Neutrophil (primary cell): ENCODE measurements at regions not wholly inside any gene's neighbourhood (a gene's known extent, or its start where the extent isn't known, plus 50 kb on each side); places are given as distances from the start of the nearest gene placed in this dataset.

ENCODE experiments used
- H3K27ac ChIP-seq: fragments of 200-600 bp; sonication (generic); 2 replicates; pipeline ENCODE4 v1.5.1; 2016; ENCODE audit warnings: mild to moderate bottlenecking, moderate library complexity
- H3K27me3 ChIP-seq: fragments of 200-600 bp; sonication (generic); 2 replicates; pipeline ENCODE4 v1.6.0; 2016; ENCODE audit warnings: mild to moderate bottlenecking
- H3K36me3 ChIP-seq: fragments of 200-600 bp; sonication (generic); 2 replicates; pipeline ENCODE4 v1.5.1; 2017
- H3K4me1 ChIP-seq, 2 experiments: fragments of 200-600 bp in 1 of 2; sonication (generic) in 1 of 2; 1 replicate in 1 of 2; 2 replicates in 1 of 2; pipeline versions ENCODE4 v1.5.1 to v1.6.1; 2013 to 2016; ENCODE audit warnings: low read depth in 1 of 2, low read length in 1 of 2, mild to moderate bottlenecking in 1 of 2, moderate library complexity in 1 of 2; ENCODE audit not compliant: control insufficient read depth in 1 of 2, insufficient read depth in 1 of 2
- H3K4me3 ChIP-seq, 2 experiments: fragments of 200-600 bp in 1 of 2; sonication (generic) in 1 of 2; 1 replicate in 1 of 2; 2 replicates in 1 of 2; pipeline ENCODE4 v1.5.1; 2013 to 2016; ENCODE audit warnings: low read depth in 1 of 2, low read length in 1 of 2, mild to moderate bottlenecking in 1 of 2, moderate library complexity in 1 of 2
- H3K9me3 ChIP-seq: fragments of 200-600 bp; sonication (generic); 2 replicates; pipeline ENCODE4 v1.5.1; 2016
- TF ChIP-seq, protein P1 (sequence below): fragments of 200-600 bp; sonication (generic); IDR thresholded peaks from 2 replicates; pipeline ENCODE4 v1.5.1; 2016; ENCODE audit warnings: antibody characterized with exemption

DNA sequence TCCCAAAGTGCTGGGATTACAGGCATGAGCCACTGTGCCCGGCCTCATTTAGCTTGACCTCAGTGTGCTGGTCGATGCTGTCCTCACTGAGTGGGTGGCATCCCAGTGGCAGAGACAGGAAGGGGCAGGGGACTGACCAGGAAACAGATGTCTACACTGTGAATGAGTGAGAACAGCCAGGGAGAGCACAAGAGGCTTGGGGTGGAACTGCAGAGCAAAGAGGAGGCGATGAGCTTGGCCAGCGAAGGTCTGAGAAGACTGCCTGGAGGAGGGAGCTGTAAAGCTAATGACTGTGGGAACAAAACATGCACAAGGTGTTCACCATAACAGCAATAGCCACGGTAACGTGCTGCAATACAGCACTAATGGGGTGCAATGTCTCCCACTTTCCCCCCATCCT is 57.2 kb upstream of the BEGAIN start:
- no peak overlapping the region for H3K4me3 ChIP-seq

DNA sequence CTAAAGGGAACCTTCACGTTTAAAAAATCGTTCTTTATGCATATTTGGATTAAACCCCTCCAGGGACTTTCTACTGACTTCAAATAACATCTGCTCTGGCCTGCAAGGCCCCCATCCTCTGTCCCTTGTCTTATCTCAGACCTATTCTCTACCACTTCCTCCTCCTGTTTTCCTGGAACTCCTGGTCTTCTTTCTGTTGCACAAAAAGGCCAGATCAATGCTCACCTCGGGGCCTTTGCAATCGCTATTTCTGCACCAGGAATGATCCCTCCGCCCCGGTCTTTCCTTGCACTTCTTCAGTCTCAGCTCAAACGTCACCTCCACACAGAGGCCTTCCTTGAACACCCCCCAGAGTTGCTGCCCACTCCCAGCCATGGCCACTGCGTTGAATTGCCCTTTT is 57.6 kb upstream of the BEGAIN start:
- H3K4me1 ChIP-seq, result peaks cover 11 to 12% of the 10 kb centered on the region in 2 experiments

More for the DNA sequence above, 57.2 kb upstream of the BEGAIN start:
- peaks cover 11 to 12% of the 10 kb centered on the region in 2 experiments for H3K4me1 ChIP-seq
- H3K36me3 ChIP-seq, result no peaks in the 10 kb centered on the region
- peaks cover 31% of the 10 kb centered on the region for H3K27me3 ChIP-seq
- H3K9me3 ChIP-seq, result no peaks in the 10 kb centered on the region
- no peak overlapping the region for H3K27ac ChIP-seq
- TF ChIP-seq, protein P1, sequence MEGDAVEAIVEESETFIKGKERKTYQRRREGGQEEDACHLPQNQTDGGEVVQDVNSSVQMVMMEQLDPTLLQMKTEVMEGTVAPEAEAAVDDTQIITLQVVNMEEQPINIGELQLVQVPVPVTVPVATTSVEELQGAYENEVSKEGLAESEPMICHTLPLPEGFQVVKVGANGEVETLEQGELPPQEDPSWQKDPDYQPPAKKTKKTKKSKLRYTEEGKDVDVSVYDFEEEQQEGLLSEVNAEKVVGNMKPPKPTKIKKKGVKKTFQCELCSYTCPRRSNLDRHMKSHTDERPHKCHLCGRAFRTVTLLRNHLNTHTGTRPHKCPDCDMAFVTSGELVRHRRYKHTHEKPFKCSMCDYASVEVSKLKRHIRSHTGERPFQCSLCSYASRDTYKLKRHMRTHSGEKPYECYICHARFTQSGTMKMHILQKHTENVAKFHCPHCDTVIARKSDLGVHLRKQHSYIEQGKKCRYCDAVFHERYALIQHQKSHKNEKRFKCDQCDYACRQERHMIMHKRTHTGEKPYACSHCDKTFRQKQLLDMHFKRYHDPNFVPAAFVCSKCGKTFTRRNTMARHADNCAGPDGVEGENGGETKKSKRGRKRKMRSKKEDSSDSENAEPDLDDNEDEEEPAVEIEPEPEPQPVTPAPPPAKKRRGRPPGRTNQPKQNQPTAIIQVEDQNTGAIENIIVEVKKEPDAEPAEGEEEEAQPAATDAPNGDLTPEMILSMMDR, result no peak

DNA sequence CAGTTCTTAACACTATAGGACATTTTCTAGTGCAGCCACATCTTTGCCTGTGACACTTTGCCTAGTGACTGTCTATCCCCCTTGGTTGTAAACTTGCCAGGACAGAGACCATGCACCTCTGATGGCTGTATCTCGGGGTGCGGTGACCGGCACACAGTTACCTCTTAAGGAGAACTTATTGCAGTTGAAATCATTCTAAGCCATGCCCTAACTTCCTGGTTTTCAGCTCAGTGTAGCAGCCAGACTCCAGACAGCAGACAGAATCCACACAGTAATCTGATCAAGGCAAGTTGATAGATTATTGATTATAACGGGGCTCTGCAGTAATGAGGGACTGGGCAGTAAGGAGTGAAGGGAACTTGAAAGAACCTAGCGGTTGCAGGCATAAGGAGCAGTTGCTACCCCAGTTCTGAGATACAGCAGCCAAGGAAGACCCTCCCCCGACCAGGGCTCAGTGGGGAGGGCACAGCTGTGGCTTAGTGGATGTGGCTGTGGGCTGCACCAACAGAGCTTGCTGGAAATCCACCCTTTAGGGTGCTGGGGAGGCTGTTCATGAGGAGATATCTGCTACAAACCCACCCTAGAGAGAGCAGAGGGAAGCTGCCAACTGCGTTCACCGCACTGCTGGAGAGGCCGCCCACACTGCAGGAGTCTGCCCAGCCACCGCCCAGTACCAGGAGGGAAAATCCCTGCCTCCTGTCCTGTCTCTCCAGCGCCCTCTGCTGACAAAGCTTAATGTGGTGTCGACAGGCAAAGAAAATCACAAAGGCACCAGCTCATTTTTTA is 58.2 kb upstream of the BEGAIN start:
- Histone ChIP-seq H3K27ac (no peak overlapping the region), H3K36me3 (no peaks in the 10 kb centered on the region), H3K9me3 (no peaks in the 10 kb centered on the region), H3K4me1 (peaks cover 11 to 12% of the 10 kb centered on the region in 2 experiments), H3K4me3 (no peak overlapping the region), H3K27me3 (peaks cover 21% of the 10 kb centered on the region)
- TF ChIP-seq, protein P1, result peak; percentile 59

More for the DNA sequence above, 57.6 kb upstream of the BEGAIN start:
- Histone ChIP-seq H3K4me3 (no peak overlapping the region), H3K36me3 (no peaks in the 10 kb centered on the region), H3K27me3 (peaks cover 27% of the 10 kb centered on the region), H3K27ac (no peak overlapping the region), H3K9me3 (no peaks in the 10 kb centered on the region)
- TF ChIP-seq, protein P1, result no peak

DNA sequence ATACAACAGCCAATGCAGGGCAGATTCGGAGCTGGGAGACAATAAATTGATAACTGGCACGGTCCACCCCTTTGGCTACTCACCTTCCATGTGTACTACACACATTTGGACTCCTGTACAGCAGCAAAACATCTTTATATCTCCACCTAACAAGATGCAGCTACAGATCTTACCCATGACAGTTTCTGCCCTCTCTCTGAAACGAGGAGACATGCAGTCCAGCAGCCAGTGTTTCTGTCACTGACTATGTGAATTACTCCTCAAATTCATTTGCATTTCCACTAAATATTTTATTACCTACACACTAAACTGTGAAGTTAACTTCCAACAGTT is 58.7 kb upstream of the BEGAIN start:
- TF ChIP-seq, protein P1, result no peak
- no peaks in the 10 kb centered on the region for H3K9me3 ChIP-seq
- H3K4me3 ChIP-seq, result no peak overlapping the region
- H3K4me1 ChIP-seq, result peaks cover 11 to 12% of the 10 kb centered on the region in 2 experiments
- H3K27ac ChIP-seq, result no peak overlapping the region
- no peaks in the 10 kb centered on the region for H3K36me3 ChIP-seq
- H3K27me3 ChIP-seq, result peaks cover 16% of the 10 kb centered on the region

DNA sequence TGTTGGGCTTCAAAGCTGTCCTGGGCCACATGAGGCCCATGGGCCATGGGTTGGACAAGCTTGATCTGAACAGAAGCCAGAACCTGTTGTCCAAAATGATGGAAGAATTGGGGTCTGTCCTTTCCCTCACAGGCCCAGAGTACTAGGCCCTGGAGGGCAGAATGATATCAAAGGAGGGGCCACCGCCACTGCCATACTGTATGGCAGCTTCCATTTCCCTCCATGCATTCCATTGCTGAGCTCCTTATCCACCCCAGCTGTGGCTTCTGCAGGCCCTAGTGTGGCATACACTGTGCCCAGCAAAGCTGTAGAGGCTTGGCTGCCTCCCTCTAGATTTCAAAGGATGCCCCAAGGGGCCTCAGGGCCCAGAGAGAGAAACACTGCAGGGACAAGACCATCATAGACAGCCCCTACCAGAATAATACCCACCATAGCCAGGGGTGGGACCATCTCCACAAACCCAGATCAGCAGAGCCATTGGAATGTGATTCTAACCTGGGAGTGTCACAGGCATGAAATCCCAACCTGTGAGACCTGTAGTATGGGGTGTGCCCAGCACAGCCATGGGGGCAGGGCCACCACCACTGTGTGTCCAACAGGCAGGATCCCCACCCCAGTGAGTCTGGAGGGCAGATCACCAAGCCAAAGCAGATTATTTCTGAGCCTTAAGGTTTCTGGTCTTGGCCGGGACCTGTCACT is 61.4 kb upstream of the BEGAIN start:
- Histone ChIP-seq H3K36me3 (no peaks in the 10 kb centered on the region), H3K4me1 (peaks cover 11 to 12% of the 10 kb centered on the region in 2 experiments), H3K27ac (no peak overlapping the region), H3K4me3 (no peak overlapping the region), H3K9me3 (no peaks in the 10 kb centered on the region), H3K27me3 (peaks cover 7% of the 10 kb centered on the region)
- TF ChIP-seq, protein P1, result no peak
